Left ventricle myocardium superior (tissue), 1 donor: ENCODE measurements at regions not wholly inside any gene's neighbourhood (a gene's known extent, or its start where the extent isn't known, plus 50 kb on each side); places are given as distances from the start of the nearest gene placed in this dataset.
"Not testable (repeated sequence)": the region's sequence is repeated elsewhere in the genome, so short reads cannot be mapped to it uniquely, and the experiment has no call there.

ENCODE experiments used
- ATAC-seq: fragments of 200-7000 bp; cut with Tn5 transposase; one replicate; pipeline ENCODE4 v1.9.1; 2020; ENCODE audit warnings: mild to moderate bottlenecking, moderate library complexity
- DNase-seq: peaks from one replicate; pipeline ENCODE4 v3.0.0-alpha.2; 2020
- intact Hi-C: fragments of 100-400 bp; cut with micrococcal nuclease; formaldehyde crosslinking; loops from one replicate; pipeline ENCODE4 v1.11.0; 2022
- donor health status: DM: no; HTN: yes; CAD: no; lungs with severe emphysema.

- ATAC-seq (no peak), DNase-seq (no peak)
- intact Hi-C loops = no loop called here
Measured at GRCh38 chr13:54492995-54493394, 1464.4 kb downstream of the OLFM4 start.

- ATAC-seq (no peak), DNase-seq (no peak)
- intact Hi-C loops = no loop called here
Measured at GRCh38 chr13:54511366-54511765, 1482.8 kb downstream of the OLFM4 start.

- no peak for ATAC-seq
- no peak for DNase-seq
- intact Hi-C loops = no loop called here
Measured at GRCh38 chr13:54513254-54513653, 1484.6 kb downstream of the OLFM4 start.

GRCh38 chr13:54536112-54536511, 1507.5 kb downstream of the OLFM4 start:
- ATAC-seq (no peak), DNase-seq (no peak)
- intact Hi-C loops = no loop called here

GRCh38 chr13:54563286-54563685, 1534.7 kb downstream of the OLFM4 start:
- DNase-seq (no peak), ATAC-seq (no peak)
- intact Hi-C loops = no loop called here

GRCh38 chr13:54572037-54572436, 1543.4 kb downstream of the OLFM4 start:
- intact Hi-C loops, DNase-seq, ATAC-seq: not testable (repeated sequence)

- intact Hi-C loops = no loop called here
- DNase-seq (no peak), ATAC-seq (no peak)
Measured at GRCh38 chr13:54573186-54573585, 1544.6 kb downstream of the OLFM4 start.

- no peak for ATAC-seq
Measured at GRCh38 chr13:54574791-54575190, 1546.2 kb downstream of the OLFM4 start.

GRCh38 chr13:54591540-54591939, 1562.9 kb downstream of the OLFM4 start:
- DNase-seq = no peak
- no peak for ATAC-seq
- intact Hi-C loops = no loop called here

More at GRCh38 chr13:54574791-54575190, 1546.2 kb downstream of the OLFM4 start:
- intact Hi-C loops = no loop called here
- DNase-seq = no peak

GRCh38 chr13:54592201-54592600, 1563.6 kb downstream of the OLFM4 start:
- ATAC-seq (no peak), DNase-seq (no peak)
- intact Hi-C loops = no loop called here

- intact Hi-C loops = no loop called here
- no peak for DNase-seq
- ATAC-seq = peak; percentile 45
Measured at GRCh38 chr13:54593504-54593903, 1564.9 kb downstream of the OLFM4 start.

- intact Hi-C loops = no loop called here
- ATAC-seq (no peak), DNase-seq (no peak)
Measured at GRCh38 chr13:54597540-54598088, 1569.0 kb downstream of the OLFM4 start.

GRCh38 chr13:54599413-54599812, 1570.8 kb downstream of the OLFM4 start:
- DNase-seq (no peak), ATAC-seq (no peak)
- intact Hi-C loops = no loop called here

GRCh38 chr13:54606944-54607343, 1578.3 kb downstream of the OLFM4 start:
- DNase-seq (no peak), ATAC-seq (no peak)
- intact Hi-C loops = no loop called here

GRCh38 chr13:54607421-54607820, 1578.8 kb downstream of the OLFM4 start:
- intact Hi-C loops = no loop called here
- ATAC-seq (no peak), DNase-seq (no peak)

GRCh38 chr13:54611390-54611789, 1582.8 kb downstream of the OLFM4 start:
- no peak for DNase-seq
- ATAC-seq = no peak
- intact Hi-C loops = no loop called here

GRCh38 chr13:54614726-54615125, 1586.1 kb downstream of the OLFM4 start:
- intact Hi-C loops = no loop called here
- no peak for ATAC-seq
- DNase-seq = no peak

- ATAC-seq, DNase-seq, intact Hi-C loops: not testable (repeated sequence)
Measured at GRCh38 chr13:54626504-54626903, 1597.9 kb downstream of the OLFM4 start.

- intact Hi-C loops = no loop called here
- no peak for DNase-seq
- ATAC-seq = no peak
Measured at GRCh38 chr13:54627646-54628372, 1599.2 kb downstream of the OLFM4 start.

- intact Hi-C loops = no loop called here
- DNase-seq (no peak), ATAC-seq (no peak)
Measured at GRCh38 chr13:54628383-54628782, 1599.8 kb downstream of the OLFM4 start.

- DNase-seq = no peak
Measured at GRCh38 chr13:54633456-54633855, 1604.8 kb downstream of the OLFM4 start.

More at GRCh38 chr13:54633456-54633855, 1604.8 kb downstream of the OLFM4 start:
- intact Hi-C loops = no loop called here
- ATAC-seq = no peak
